ENCODE measurements at regions not wholly inside any gene's neighbourhood (a gene's known extent, or its start where the extent isn't known, plus 50 kb on each side); places are given as distances from the start of the nearest gene placed in this dataset.

DNA sequence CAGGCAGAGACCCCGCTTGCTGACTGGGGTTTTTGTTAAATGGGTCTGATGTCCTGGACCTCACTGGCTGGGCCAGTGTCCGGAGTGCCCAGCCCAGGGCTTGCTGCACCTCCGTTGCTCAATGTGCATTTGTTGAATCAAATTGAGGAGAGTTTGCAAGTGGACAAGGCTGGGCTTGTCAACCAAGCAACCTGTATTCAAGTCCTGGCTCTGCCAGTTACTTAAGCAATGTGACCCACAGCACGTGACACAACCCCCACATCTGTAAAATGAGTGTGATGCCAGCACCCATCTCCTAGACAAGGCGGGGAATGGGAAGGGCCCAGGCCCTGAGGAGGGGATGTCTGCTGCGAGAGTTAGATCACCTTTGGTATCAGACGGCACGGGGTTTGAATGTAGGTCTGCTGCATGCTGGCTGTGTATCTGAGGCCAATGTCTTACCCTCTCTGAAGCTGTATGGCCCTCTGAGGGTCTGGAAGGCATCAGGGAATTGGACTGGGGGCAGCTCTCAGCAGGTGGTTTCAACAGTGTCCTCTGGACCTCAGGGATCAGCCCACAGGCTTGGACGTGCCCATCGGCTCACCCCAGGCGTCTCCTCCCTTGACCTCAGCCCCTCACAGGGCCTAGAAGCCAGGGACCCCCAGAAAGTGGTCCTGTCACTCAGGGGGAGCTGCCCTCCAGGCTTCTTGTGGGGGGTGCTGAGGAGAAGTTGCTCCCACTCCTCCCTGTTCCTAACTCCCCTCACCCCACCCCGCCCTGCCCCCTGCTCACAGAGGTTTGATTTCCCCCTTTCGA, 51.0 kb upstream of the RUNX3 start:
- TF ChIP-seq, protein P1, sequence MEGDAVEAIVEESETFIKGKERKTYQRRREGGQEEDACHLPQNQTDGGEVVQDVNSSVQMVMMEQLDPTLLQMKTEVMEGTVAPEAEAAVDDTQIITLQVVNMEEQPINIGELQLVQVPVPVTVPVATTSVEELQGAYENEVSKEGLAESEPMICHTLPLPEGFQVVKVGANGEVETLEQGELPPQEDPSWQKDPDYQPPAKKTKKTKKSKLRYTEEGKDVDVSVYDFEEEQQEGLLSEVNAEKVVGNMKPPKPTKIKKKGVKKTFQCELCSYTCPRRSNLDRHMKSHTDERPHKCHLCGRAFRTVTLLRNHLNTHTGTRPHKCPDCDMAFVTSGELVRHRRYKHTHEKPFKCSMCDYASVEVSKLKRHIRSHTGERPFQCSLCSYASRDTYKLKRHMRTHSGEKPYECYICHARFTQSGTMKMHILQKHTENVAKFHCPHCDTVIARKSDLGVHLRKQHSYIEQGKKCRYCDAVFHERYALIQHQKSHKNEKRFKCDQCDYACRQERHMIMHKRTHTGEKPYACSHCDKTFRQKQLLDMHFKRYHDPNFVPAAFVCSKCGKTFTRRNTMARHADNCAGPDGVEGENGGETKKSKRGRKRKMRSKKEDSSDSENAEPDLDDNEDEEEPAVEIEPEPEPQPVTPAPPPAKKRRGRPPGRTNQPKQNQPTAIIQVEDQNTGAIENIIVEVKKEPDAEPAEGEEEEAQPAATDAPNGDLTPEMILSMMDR (IDR thresholded peaks at IDR 0.05; ENCODE audit: unreplicated experiment in 3 of 3), result no peak
- Mint-ChIP-seq H3K27me3 (ENCODE audit: low read depth) (peaks cover 38% of the 10 kb centered on the region), H3K9me3 (peaks cover 16% of the 10 kb centered on the region), H3K4me1 (peaks cover 11% of the 10 kb centered on the region), H3K36me3 (ENCODE audit: low read depth) (no peaks in the 10 kb centered on the region), H3K27ac (no peak overlapping the region), H3K4me3 (no peak overlapping the region)

All from nephron (organoid).